ENCODE measurements at regions not wholly inside any gene's neighbourhood (a gene's known extent, or its start where the extent isn't known, plus 50 kb on each side); places are given as distances from the start of the nearest gene placed in this dataset.

DNA sequence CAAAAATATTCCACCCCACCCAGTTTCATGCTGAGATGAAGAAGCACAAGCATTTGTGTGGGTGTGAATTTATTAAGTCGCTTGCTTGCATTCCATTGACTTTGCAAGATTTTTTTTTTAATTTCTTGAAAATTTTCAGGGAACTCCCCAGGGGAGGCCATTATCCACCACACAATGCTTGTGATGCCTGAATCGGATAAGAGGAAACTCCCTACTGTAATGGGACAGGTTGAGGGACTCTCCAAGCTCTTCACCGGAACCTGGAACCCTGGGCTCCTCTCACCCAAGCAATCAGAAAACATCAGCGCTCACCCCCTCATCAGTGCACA, 153.6 kb upstream of the ZMIZ1 start:
- no peak for DNase-seq

DNA sequence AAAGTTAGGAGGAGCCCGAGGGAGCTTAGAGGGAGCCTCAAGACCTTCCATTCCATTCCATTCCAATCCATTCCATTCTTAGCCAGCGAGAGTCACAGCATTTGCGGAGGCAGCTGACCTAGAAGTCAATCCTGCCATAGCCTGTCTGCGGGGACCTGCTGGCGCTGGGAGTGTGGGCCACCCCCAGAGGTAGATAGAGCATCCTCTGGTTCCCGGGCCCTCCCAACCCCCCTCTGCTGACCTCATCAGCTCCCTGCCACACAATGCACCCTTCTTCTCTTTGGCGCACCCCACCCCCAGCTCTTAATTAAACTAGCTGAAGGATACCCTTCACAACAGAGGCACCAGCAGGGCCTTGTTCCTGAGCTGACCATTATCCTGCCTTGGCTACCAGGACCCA, 152.5 kb upstream of the ZMIZ1 start:
- DNase-seq: no peak

DNA sequence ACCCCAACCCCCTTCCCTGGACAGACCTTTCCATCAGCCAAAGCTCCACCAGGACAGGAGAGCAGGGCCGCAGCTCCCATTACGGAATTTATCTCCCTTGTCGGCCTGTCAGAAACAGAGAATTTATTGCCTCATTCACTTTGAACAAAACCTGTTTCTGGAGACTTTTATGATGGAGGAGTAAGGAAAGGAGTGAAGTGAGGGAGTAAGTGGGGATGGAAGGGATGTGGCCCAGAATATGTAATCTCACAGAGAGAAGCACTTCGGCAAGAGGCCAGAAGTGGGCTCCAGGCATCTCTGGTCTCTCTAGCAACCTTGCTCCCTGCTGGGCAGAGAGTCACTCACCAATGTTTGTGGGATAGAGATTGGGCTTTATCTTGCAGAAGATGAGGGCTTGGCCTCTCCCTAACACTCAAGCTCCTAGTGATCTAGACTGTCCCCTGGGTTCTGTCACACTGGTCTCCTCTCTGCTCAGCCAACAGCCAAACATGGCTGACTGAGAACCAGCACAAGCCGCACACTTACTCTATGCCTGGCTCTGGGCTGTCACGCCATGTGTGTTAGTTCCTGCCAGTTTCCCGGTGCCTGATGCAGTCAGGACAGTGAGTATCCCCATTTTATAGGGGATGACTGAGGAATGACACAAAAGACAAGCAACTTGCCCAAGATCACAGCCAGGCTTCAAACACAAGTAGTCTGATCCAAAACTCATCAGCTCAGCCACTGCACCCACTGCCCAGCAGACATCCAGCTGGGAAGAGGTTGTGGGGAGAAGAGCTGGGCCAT, 149.4 kb upstream of the ZMIZ1 start:
- DNase-seq: no peak

DNA sequence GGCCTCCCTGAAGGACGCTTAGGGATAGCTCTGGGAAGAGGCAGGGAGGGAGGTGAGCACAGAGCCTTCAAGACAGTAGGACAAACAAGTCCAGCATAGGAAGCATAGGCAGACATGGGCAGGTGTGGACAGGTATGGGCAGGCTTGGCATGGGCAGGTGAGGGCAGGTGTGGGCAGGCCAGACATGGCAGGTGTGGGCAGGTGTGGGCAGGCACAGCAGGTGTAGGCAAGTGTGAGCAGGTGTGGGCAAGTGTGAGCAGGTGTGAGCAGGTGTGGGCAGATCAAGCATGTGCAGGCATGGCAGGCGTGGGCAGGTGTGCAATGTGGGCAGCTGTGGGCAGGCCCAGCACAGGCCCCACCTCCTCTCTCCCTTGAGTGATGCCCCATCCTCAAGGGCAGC, 148.8 kb upstream of the ZMIZ1 start:
- DNase-seq: no peak

DNA sequence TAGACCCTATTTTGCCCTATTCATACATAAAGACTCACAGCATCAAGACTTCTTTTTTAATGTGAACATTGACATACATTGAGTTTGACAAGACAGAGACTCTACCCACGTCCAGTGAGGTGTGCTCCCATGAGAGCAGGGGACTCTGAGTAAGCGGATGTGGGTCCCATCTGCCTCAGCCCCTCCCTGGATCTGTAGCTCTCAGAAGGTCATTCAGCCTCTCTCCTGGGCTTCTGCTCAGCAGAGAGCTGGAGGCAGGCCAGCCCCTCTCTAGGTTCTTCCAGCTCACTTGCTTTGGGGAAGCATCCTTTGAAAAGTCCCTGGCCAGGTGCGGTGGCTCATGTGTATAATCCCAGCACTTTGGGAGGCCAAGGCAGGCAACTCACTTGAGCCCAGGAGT, 146.9 kb upstream of the ZMIZ1 start:
- no peak for DNase-seq

DNA sequence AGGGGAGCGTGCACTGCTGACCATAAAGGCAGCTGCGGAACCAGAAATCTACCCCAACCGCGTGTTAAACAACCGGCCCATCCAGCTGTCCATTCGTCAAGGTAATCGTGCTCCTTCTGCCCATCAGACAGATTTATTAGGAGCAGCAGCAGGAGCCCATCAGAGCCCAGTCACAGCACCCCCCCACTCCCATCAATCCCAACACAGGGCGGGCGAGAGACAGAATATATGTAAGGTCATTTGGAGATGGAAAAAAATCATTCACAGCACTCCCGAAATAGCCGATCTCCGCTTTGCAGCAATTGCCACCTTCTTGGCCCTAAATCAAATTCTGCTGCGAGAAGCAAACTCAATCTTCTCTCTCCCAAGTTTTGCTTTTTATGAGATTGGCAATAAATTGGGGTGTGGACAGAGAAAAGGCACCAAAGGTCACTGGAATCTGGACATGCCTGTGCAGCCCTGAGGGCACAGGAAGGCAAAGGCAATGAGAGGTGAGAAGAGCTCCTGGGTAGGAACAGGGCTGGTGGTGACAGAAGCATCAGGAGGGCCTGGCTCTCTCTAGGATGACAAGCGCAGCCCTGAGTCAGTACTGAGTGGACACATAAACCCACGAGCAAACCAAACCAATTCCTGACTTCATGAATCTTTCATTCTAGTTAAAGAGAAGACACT, 145.0 kb upstream of the ZMIZ1 start:
- no peak for DNase-seq

DNA sequence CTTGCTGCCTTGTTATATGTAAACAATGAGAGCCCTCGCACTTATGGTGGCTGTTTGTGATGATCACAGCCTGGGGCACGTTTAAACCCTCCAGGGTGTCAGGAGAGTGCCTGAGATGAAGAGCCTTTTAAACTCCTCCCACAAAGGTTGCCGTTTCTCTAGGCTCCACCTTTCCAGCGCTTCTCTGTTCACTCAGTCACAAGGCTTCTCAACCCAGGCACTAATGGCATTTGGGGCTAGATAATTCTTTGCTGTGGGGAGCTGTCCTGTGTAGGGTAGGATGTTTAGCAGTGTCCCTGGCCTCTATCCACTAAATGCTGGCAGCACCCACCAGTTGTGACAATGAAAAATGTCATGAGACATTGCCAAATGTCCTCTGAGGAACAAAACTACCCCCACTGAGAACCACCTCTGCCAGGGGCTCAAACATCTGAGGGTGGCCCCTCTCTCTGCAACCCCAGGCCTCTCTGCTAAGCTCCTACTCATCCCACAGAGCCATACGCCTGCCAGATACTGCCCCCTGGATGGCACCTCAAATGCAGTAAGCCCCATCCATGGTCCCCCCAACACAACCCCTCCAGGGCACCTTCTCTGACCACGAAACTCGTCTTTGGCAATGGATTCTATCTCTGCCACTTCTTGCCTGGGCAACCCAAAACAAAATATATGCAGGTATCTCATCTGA, 144.3 kb upstream of the ZMIZ1 start:
- no peak for DNase-seq

DNA sequence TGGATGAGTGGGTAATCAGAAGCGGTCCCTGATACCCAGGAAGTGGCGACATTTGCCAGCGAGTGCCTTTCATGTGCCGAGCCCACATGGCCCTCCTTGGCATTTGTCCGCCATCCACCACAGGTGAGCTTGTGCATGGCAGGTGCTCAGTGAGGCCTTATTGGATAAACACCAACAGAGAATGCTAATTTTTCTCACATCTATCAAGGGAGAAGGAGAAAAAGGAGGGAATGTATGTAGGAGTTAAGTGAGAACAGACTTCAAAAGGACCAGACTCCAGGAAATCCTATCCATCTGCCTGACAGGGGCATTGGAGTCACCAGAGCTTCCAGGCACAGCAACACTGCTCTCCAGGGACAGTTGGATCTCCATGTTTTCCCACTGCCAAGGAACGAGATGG, 143.5 kb upstream of the ZMIZ1 start:
- DNase-seq: no peak

DNA sequence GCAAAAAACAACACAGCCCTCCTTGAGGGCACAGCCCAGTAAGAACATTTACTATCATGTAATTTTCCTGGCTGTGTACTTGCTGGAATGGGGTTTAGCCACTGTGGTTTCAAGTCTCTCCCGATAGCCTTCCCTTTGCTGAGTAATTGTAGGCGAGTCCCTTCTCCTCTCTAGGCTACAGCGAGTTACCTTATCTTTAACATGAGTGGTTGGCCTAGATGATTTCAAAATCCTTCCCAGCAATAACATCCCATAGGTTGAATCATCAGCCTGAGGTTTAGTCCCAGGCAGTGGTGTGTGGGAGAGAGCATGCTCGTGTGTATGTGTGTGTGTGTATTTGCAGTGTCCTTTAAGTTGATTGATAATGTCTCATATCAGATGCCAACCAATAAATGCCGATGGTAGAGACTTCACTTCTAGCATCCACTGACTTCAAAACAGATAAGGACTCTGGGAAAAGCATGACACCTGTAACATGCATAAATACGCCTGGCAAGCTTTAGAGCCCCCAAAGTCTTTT, 142.9 kb upstream of the ZMIZ1 start:
- no peak for DNase-seq

DNA sequence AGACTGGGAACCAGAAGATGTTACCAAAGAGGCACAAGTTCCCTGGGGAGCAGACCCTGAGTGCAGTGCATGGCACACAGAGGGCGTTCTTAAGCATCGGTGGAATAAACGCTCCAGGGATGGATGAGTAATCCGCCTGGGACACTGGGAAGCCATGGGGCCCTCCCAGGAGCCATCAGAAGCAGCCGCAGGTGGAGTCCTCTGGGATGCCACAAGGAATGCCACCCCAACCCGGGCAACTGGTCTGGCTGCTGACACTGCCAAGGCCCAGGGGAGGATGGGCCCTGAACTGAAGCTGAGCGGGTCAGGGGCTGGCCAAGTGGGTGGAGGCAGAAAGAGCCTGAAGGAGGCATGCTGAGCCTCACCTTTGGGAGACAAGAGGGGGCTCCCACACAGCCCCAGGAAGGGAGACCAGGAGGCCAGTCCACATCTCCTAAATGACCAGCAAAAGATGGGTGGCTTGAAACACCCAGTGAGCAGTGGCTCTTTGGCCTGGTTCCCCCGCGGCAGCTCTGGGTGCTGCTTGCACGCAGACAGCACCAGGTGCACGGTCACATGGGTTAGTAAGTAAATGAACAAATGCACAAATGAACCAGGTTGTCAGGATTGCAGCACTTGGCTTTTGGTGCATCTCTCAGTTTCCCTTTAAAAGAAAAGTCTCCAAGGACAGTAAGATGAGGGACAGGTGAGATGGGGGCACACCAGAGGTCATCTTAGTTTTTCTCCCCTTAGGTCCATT, 141.3 kb upstream of the ZMIZ1 start:
- DNase-seq: no peak

DNA sequence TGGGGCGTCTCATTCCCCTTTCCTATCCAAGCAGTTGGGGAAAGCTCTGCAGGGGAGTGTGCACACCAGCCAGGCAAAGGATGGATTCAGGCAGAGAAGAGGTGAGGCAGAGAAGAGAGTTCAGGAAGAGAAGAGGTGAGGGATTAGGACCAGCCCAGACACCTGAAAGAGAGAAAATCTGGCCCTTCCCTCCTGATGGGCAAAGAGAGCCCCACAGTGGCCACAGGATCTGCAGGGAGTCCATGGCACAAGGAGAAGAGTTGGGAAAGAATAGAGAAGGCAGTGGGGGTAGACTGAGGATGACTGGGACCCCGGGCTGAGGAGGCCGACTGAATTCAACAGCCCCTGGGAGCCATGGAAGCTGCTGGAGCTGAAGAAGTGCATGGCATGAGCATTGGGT, 140.4 kb upstream of the ZMIZ1 start:
- DNase-seq: no peak

DNA sequence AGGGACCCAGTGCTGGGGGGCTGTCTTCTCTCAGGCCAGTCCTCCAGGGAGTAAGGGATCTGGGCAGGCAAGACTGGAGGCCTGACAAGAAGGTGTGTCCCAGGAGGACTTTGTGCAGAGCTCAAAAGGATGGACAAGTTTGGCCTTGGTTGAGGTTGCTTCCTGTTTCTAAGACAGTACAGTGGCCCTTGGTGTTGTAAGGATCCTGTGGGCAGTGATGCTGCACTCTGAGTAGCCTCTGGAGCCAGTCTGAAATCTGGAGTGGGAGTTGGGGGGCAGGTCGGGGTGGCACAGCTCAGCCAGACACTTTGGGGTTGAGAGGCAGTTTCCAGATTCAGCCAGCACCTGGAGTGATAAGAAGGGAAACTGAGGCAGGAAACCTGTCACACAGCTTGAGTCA, 139.2 kb upstream of the ZMIZ1 start:
- no peak for DNase-seq

DNA sequence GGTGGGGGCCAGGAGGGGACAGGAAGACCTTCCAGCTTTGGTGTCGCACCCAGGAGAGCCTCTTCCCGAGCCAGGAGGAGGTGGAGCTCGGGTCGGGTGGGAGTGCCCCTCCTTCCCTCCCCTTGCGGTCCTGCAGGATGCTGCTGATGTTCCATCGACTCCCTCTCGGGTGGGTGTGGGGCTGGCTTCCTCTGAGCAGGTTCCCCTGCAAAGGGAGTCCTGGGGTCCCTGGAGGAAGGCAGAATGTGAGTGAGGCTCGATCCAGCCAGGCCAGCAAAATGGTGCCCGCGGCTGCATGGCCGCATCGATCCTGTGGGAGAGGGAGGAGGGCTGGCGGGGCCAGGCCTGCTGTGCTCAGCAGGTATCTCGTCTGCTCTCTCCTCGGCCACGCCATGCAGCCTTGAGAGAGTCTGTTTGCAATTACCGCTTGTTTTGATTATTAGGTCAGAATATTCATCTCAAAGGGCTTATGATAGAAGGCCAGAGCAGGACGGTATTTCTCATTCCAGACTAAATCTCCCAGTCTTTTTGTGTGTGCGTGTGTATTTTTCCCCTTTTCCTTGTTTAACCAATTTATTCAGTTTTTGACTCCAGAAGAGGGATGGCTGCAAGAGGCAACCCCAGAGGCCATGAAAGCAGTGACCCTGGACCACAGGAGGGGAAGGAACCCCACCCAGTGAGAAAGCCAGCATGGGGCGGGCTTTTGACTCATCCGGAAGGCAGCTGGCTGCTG, 137.3 kb upstream of the ZMIZ1 start:
- no peak for DNase-seq

DNA sequence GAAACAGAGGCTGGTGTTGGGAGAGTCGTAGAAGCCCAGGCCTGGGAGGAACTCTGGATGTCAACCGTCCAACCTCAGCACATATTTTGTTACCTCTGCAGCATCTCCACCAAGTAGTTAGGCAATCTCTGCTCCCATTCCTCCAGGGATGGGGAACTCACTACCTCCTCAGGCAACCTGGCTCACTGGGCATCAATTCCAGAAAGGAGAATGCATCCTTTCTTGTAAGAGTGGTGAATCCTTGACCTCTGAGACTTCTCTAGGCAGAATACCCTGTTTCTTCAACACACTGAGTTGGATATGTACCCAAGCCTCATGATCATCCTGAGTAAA, 136.7 kb upstream of the ZMIZ1 start:
- DNase-seq: no peak

DNA sequence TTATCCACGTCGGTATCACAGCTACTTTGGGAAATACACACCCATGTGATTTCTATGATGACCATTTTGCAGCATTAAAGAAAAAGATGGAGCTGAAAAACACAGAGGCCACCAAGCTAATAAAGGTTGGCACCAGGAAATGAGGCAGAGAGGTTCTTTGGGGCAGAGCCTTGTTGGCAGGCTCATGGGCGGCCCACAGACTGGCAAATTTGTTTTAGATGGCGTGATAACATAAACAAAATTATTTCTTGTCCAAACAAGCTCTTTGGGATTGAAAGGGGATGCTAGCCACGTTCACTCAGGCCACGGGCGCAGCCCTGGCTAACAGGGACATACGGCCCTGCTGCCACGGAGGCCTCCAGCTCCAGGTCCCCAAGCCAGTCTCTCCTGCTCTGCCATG, 135.9 kb upstream of the ZMIZ1 start:
- DNase-seq: no peak

DNA sequence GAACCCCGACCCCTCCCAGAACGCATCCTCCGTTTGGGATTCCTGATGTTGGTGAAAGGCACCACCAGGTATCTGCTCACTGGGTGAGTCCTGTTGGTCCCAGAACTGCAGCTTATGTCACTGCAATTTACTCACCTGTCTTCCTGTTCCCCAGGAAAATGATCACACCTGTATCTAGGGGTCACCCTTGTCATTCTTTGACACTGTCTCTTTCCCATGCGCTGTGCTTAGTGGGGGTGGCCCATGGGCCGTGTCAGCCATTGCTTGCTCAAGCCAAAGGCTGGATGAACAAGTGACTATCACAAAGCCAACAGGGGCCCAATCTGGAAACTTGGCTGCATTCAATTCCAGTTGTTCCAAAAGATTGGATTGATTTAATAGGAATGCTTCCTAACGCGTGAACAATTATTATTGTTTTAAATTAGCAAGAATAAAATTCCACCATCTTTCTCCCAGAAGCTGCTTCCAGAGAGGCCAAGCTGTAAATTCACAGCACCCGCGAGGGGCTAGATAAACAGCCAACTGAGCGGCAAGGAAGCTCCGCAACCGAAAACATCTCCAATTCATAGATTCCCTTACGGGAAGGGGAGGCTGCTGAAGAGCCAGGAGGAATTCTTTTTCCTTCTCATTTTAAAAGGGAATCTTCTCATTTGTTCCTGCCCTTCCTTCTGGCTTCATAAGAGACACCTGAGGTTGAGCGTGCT, 134.8 kb upstream of the ZMIZ1 start:
- DNase-seq: no peak

DNA sequence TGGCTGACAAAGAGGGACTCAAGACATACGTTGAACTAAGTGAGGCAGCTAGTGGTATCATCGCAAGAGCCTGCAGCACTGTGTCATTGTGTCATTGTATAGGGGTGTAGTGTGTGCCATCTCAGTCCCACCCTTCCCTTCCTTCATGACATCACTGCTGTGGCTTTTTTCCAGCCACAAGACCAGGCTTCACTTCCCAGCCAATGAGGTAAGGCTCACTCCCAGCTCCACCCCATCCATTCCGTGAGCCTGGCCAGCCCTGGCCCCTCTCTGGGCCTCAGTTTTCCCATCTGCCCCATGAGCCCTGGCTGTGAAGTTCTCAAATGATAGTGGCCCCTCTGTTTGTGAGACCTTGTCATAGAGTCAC, 134.3 kb upstream of the ZMIZ1 start:
- no peak for DNase-seq

DNA sequence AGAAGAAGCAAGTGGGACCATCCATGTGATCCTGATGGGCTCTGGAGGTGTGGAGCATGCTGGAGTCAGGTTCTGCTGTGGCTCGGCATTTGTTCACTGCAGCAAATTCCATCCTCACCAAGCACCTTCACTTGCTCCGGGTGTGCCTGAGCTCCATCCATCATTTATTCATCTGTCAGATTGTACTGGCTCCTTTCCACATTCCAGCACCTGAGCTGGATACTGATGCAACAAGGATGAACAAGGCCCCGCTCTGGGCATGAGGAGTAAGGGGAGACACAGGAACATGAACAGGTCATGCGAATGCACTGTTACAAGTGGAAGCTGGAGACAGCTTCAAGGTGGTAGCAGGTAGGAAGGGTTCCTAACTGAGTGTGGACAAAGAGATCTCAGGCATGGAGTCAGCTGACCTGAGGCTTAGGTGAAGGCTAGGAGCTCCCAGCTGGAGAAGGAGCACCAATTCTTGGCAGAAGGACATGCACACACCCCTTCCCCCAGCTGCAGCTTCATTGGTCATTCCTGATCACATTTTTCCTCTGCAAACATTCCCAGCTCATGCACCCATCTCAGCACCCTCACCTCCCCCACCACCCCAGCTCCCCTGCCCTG, 133.7 kb upstream of the ZMIZ1 start:
- DNase-seq: no peak

DNA sequence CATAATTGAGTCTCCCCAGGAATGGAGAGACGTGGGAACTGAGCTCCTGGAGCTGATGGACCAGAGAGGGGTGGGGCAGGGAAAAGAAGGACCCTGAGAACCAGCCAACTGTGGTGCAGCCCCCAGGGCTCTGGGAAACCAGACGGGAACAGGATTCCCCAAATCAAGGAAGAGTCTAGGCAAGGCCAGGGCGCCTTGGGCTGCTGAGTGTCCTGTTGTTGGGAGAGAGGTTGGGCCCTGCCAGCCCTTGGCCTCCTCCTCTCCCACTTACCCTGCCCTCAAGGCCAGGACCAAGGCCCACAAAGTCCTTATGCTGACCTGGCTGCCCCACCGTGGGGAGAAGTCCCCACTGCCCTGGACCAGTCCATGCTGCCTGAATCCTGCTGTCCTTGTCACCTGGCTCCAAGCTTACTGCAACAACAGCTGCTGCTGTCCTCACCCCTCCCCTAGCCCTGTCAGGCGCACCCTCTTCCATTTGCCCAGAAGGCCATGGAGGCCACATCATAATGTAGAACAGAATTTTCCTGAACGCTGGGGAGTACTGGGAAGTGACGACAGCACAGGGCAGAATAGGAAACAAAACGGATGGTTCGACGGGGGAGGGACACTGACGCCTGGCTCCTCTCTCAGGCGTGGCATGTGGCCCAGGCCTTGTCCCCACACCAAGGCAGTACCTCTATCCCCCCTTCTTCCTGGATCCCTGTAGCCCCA, 132.9 kb upstream of the ZMIZ1 start:
- DNase-seq: no peak

DNA sequence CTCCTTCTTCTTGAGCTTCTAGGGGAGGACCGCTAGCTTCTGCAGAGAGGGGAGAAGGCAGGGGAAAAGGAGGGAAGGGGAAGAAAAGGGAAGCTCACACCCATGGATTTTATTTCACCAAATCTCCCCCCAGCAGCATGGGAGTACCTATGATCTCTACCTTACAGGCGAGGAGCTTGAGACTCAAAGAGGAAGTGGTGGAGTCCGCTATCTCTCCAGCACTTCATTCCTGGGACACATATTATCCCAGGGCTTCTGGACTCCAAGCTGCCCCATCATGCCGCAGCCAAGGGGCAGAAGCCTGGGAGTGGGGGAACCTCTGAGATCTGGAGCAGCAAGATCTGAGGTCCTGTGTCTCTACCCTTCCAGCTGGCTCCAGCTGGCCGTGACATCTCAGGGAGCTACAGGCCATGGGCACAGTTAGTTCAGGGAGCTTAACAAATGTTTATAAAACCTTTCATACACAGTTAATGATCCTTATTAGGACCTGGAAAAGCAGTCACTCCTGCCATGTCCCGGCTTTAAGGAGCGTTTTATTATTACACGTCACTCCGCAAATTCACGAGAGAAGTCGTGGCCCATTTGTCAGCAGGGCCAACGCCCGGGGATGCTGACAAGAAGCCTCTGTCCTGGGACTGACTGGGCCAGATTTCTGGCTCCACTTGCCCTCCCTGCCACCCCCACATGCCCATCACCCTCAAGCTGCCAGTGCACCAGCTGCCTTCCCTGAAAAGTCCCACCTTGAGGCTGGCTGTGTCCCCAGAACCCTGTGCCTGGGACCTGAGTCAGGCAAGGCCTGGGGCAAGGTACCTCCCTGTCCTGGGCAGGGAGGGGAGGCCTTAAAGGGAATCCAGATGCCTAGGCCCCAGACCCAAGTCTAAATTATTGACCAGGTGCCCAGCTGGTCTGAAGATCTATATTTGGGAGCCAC, 132.1 kb upstream of the ZMIZ1 start:
- no peak for DNase-seq

Measured in Kasumi-1 (cell line).